NCI-H187 treated with DMSO at 0.1 percent for 48 hours (cell line): ENCODE measurements at regions not wholly inside any gene's neighbourhood (a gene's known extent, or its start where the extent isn't known, plus 50 kb on each side); places are given as distances from the start of the nearest gene placed in this dataset.

ENCODE experiments used
- DNase-seq: peaks from one replicate; lab custom pipeline; 2025; lab: John Stamatoyannopoulos, UW

GRCh38 chr2:136214307-136215200 lies 96.6 kb upstream of the CXCR4 start:
- no peak for DNase-seq

GRCh38 chr2:136213836-136214235 lies 95.9 kb upstream of the CXCR4 start:
- DNase-seq = no peak

- DNase-seq = no peak
Measured at GRCh38 chr2:136212426-136213378, 94.8 kb upstream of the CXCR4 start.

- no peak for DNase-seq
Measured at GRCh38 chr2:136211701-136212100, 93.8 kb upstream of the CXCR4 start.

- no peak for DNase-seq
Measured at GRCh38 chr2:136210822-136211221, 92.9 kb upstream of the CXCR4 start.

- no peak for DNase-seq
Measured at GRCh38 chr2:136210455-136210805, 92.5 kb upstream of the CXCR4 start.

GRCh38 chr2:136209561-136210454 lies 91.9 kb upstream of the CXCR4 start:
- no peak for DNase-seq

- DNase-seq = no peak
Measured at GRCh38 chr2:136208682-136209420, 90.9 kb upstream of the CXCR4 start.

GRCh38 chr2:136207665-136208064 lies 89.7 kb upstream of the CXCR4 start:
- no peak for DNase-seq

GRCh38 chr2:136207030-136207623 lies 89.2 kb upstream of the CXCR4 start:
- no peak for DNase-seq

GRCh38 chr2:136206613-136207012 lies 88.7 kb upstream of the CXCR4 start:
- no peak for DNase-seq

GRCh38 chr2:136205615-136206014 lies 87.7 kb upstream of the CXCR4 start:
- DNase-seq = no peak

GRCh38 chr2:136204971-136205370 lies 87.0 kb upstream of the CXCR4 start:
- no peak for DNase-seq

- no peak for DNase-seq
Measured at GRCh38 chr2:136195226-136195625, 77.3 kb upstream of the CXCR4 start.

- DNase-seq = no peak
Measured at GRCh38 chr2:136191041-136191440, 73.1 kb upstream of the CXCR4 start.

GRCh38 chr2:136189221-136189782 lies 71.4 kb upstream of the CXCR4 start:
- no peak for DNase-seq

GRCh38 chr2:136188086-136188485 lies 70.1 kb upstream of the CXCR4 start:
- no peak for DNase-seq

- DNase-seq = no peak
Measured at GRCh38 chr2:136185981-136186776, 68.2 kb upstream of the CXCR4 start.

- DNase-seq = no peak
Measured at GRCh38 chr2:136183097-136183496, 65.1 kb upstream of the CXCR4 start.

- no peak for DNase-seq
Measured at GRCh38 chr2:136182315-136182714, 64.4 kb upstream of the CXCR4 start.
